HFFc6 (cell line): ENCODE measurements at regions not wholly inside any gene's neighbourhood (a gene's known extent, or its start where the extent isn't known, plus 50 kb on each side); places are given as distances from the start of the nearest gene placed in this dataset.

ENCODE experiments used
- DNase-seq: peaks from one replicate; pipeline ENCODE4 v3.0.0-alpha.2; 2018
- H3K27ac Mint-ChIP-seq: 2 replicates; pipeline ENCODE4 v1.8.0; 2020; ENCODE audit warnings: mild to moderate bottlenecking, mixed read lengths
- H3K27me3 Mint-ChIP-seq: 2 replicates; pipeline ENCODE4 v1.8.0; 2021; ENCODE audit warnings: mild to moderate bottlenecking, moderate library complexity, mixed read lengths; ENCODE audit not compliant: insufficient read depth
- H3K36me3 Mint-ChIP-seq: 2 replicates; pipeline ENCODE4 v1.8.0; 2021; ENCODE audit warnings: low read depth, mixed read lengths
- H3K4me1 Mint-ChIP-seq: 2 replicates; pipeline ENCODE4 v1.8.0; 2020; ENCODE audit warnings: low read depth, mixed read lengths
- H3K4me3 Mint-ChIP-seq: 2 replicates; pipeline ENCODE4 v1.8.0; 2020; ENCODE audit warnings: mild to moderate bottlenecking, moderate library complexity, mixed read lengths
- H3K9me3 Mint-ChIP-seq: 2 replicates; pipeline ENCODE4 v1.8.0; 2020; ENCODE audit warnings: mild to moderate bottlenecking, mixed read lengths
- CTCF ChIP-seq: fragments of 200-600 bp; sonication (generic); IDR thresholded peaks from 2 replicates; pipeline ENCODE4 v1.5.0; 2021; ENCODE audit warnings: antibody characterized with exemption, mild to moderate bottlenecking

- no peak for TF ChIP-seq CTCF
- no peak for DNase-seq
- Mint-ChIP-seq H3K9me3 (no peaks in the 10 kb centered on the region; the same call in 1 of the 2 replicates), H3K4me3 (no peak overlapping the region), H3K36me3 (no peaks in the 10 kb centered on the region), H3K27ac (no peak overlapping the region), H3K27me3 (peaks cover 8% of the 10 kb centered on the region), H3K4me1 (peaks cover 17% of the 10 kb centered on the region)
Observed at GRCh38 chr14:89036371-89036770, 211.9 kb downstream of the TTC8 start.

- Mint-ChIP-seq H3K36me3 (no peaks in the 10 kb centered on the region), H3K9me3 (no peaks in the 10 kb centered on the region; the same call in 1 of the 2 replicates), H3K27me3 (peaks cover 8% of the 10 kb centered on the region), H3K4me1 (peaks cover 21% of the 10 kb centered on the region), H3K4me3 (no peak overlapping the region), H3K27ac (no peak overlapping the region)
- DNase-seq, result no peak
- no peak for TF ChIP-seq CTCF
Observed at GRCh38 chr14:89037065-89037464, 212.6 kb downstream of the TTC8 start.

GRCh38 chr14:89040080-89040459 is 215.6 kb downstream of the TTC8 start:
- H3K4me1 Mint-ChIP-seq, result peaks cover 21% of the 10 kb centered on the region
- DNase-seq, result no peak
- TF ChIP-seq CTCF, result no peak
- H3K27ac Mint-ChIP-seq, result peak overlapping the region; percentile 95; the same call in 1 of the 2 replicates
- H3K27me3 Mint-ChIP-seq, result peaks cover 8% of the 10 kb centered on the region
- peak overlapping the region; percentile 87; the same call in 1 of the 2 replicates for H3K4me3 Mint-ChIP-seq
- H3K36me3 Mint-ChIP-seq, result peaks cover 10% of the 10 kb centered on the region
- H3K9me3 Mint-ChIP-seq, result peaks cover 4% of the 10 kb centered on the region; the same call in 1 of the 2 replicates

- peak; percentile 87 for DNase-seq
- Mint-ChIP-seq H3K4me1 (peaks cover 21% of the 10 kb centered on the region), H3K27me3 (peaks cover 4% of the 10 kb centered on the region), H3K27ac (peak overlapping the region; percentile 95), H3K9me3 (peaks cover 4% of the 10 kb centered on the region; the same call in 1 of the 2 replicates), H3K4me3 (peak overlapping the region; percentile 87), H3K36me3 (peaks cover 10% of the 10 kb centered on the region)
- peak; percentile 98 for TF ChIP-seq CTCF
Observed at GRCh38 chr14:89040460-89041256, 216.2 kb downstream of the TTC8 start.

GRCh38 chr14:89041257-89041582 is 216.8 kb downstream of the TTC8 start:
- H3K27ac Mint-ChIP-seq, result peak overlapping the region; percentile 95
- H3K9me3 Mint-ChIP-seq, result peaks cover 4% of the 10 kb centered on the region; the same call in 1 of the 2 replicates
- DNase-seq, result peak; percentile 58
- H3K27me3 Mint-ChIP-seq, result peaks cover 4% of the 10 kb centered on the region
- H3K36me3 Mint-ChIP-seq, result peaks cover 10% of the 10 kb centered on the region
- no peak for TF ChIP-seq CTCF
- peak overlapping the region; percentile 87 for H3K4me3 Mint-ChIP-seq
- peaks cover 21% of the 10 kb centered on the region for H3K4me1 Mint-ChIP-seq
